Effector memory CD8-positive, alpha-beta T cell (primary cell): ENCODE measurements at regions not wholly inside any gene's neighbourhood (a gene's known extent, or its start where the extent isn't known, plus 50 kb on each side); places are given as distances from the start of the nearest gene placed in this dataset.
A peak's percentile ranks its signal among the peaks of the same experiment; 100 is the strongest.
"Not testable (repeated sequence)": the region's sequence is repeated elsewhere in the genome, so short reads cannot be mapped to it uniquely, and the experiment has no call there.

Experiments used
- ATAC-seq: fragments of 150-1000 bp; cut with Tn5 transposase; replicated peaks from 2 replicates; pipeline ENCODE4 v1.10.0; 2021; ENCODE audit warnings: mild to moderate bottlenecking, moderate library complexity
- DNase-seq, 3 experiments: peaks; one replicate each; pipeline ENCODE4 v3.0.0; 2021
- H3K27ac Mint-ChIP-seq, 2 donors: one replicate each; pipeline ENCODE4 v1.8.0; 2022; ENCODE audit warnings: mild to moderate bottlenecking in 2 of 2, mixed read lengths in 2 of 2, moderate library complexity in 2 of 2
- H3K27me3 Mint-ChIP-seq, 2 donors: one replicate each; pipeline ENCODE4 v1.8.0; 2022; ENCODE audit warnings: mixed read lengths in 2 of 2
- H3K36me3 Mint-ChIP-seq: one replicate; pipeline ENCODE4 v1.8.0; 2022; ENCODE audit warnings: mild to moderate bottlenecking, moderate library complexity, mixed read lengths; ENCODE audit not compliant: insufficient read depth
- H3K4me1 Mint-ChIP-seq, 2 donors: one replicate each; pipeline ENCODE4 v1.8.0; 2022; ENCODE audit warnings: low read depth in 2 of 2, mixed read lengths in 2 of 2
- H3K4me3 Mint-ChIP-seq, 2 donors: one replicate each; pipeline ENCODE4 v1.8.0; 2022; ENCODE audit warnings: mild to moderate bottlenecking in 2 of 2, mixed read lengths in 2 of 2, moderate library complexity in 2 of 2
- H3K9me3 Mint-ChIP-seq, 2 donors: one replicate each; pipeline ENCODE4 v1.8.0; 2022; ENCODE audit warnings: mixed read lengths in 2 of 2

GRCh38 chr3:87132801-87133200 lies 94.3 kb upstream of the CHMP2B start:
- no peaks in the 10 kb centered on the region for H3K27me3 Mint-ChIP-seq
- no peak for ATAC-seq

GRCh38 chr3:87128006-87128405 lies 99.1 kb upstream of the CHMP2B start:
- Mint-ChIP-seq H3K4me1 (no peaks in the 10 kb centered on the region), H3K27ac (no peak overlapping the region), H3K36me3 (no peaks in the 10 kb centered on the region), H3K9me3 (no peaks in the 10 kb centered on the region), H3K27me3 (no peaks in the 10 kb centered on the region), H3K4me3 (no peak overlapping the region)
- DNase-seq (no peak), ATAC-seq (no peak)

More at GRCh38 chr3:87132801-87133200, 94.3 kb upstream of the CHMP2B start:
- no peaks in the 10 kb centered on the region for H3K4me1 Mint-ChIP-seq
- H3K27ac Mint-ChIP-seq: no peak overlapping the region
- H3K36me3 Mint-ChIP-seq: no peaks in the 10 kb centered on the region
- H3K4me3 Mint-ChIP-seq: no peak overlapping the region
- H3K9me3 Mint-ChIP-seq: peaks cover 0 to 2% of the 10 kb centered on the region in 2 donors
- no peak for DNase-seq

DNA sequence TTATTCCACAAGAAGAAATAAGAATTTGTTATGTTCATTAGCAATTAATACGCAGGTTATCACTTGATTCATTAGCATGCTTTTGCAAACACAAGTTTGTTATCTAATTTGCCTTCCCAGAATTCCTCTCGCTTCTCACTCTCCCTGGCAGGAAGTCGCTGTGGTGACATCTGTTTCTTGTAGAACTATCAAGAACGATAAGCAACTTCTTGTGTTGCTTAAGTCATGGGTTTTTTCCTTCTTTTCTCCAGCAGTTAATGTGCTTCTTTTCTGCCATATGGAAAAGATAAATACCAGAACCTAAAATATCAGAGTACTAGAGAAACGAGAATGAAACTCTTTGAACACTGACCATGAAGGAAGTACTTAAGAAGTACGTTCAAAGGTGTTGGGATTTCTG lies 99.8 kb upstream of the CHMP2B start:
- ATAC-seq: no peak
- Mint-ChIP-seq H3K36me3 (no peaks in the 10 kb centered on the region), H3K9me3 (no peaks in the 10 kb centered on the region), H3K4me1 (no peaks in the 10 kb centered on the region), H3K27me3 (no peaks in the 10 kb centered on the region), H3K27ac (no peak overlapping the region), H3K4me3 (no peak overlapping the region)
- DNase-seq: no peak

DNA sequence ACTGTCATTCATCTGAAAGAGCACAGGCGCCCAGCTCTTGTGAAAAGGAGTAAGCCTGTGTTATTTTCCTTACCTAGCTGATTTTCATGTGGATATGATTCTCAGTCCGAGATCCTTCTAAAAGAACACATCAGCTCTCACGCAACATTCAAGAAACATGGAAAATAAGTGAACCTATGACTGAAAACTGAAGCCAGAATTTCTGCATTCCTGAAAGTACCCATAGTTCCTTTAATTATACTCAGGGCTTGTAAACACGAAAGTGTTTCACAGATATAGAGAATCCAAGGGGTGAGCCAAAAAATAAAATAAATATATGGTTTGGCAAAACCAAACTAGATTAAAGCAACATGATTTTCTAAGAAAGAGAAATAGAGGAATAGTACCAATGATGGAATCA lies 100.8 kb upstream of the CHMP2B start:
- Mint-ChIP-seq H3K36me3 (no peaks in the 10 kb centered on the region), H3K4me3 (no peak overlapping the region), H3K4me1 (no peaks in the 10 kb centered on the region), H3K9me3 (no peaks in the 10 kb centered on the region), H3K27ac (no peak overlapping the region), H3K27me3 (no peaks in the 10 kb centered on the region)
- DNase-seq (no peak), ATAC-seq (no peak)

DNA sequence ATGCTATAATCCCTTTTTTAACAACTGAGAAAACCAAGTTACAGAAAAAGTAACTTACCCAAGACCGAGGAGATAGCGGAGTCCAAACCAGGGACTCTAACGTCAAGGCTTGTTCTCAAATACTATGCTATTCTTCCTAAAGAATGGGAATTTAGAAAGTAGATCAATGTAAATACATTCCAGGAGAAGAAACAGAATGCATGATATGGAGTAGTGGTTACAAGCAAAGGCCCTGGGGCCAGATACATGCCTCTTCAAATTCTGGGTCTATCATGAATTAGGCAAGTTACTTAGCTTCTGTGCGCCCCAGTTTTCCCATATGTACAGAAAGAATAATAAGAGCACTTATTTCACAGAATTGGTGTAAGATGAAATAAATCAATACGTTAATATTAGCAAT lies 102.0 kb upstream of the CHMP2B start:
- Mint-ChIP-seq H3K4me1 (no peaks in the 10 kb centered on the region), H3K36me3 (no peaks in the 10 kb centered on the region), H3K27me3 (no peaks in the 10 kb centered on the region), H3K27ac (no peak overlapping the region), H3K4me3 (no peak overlapping the region), H3K9me3 (no peaks in the 10 kb centered on the region)
- ATAC-seq (no peak), DNase-seq (no peak)

DNA sequence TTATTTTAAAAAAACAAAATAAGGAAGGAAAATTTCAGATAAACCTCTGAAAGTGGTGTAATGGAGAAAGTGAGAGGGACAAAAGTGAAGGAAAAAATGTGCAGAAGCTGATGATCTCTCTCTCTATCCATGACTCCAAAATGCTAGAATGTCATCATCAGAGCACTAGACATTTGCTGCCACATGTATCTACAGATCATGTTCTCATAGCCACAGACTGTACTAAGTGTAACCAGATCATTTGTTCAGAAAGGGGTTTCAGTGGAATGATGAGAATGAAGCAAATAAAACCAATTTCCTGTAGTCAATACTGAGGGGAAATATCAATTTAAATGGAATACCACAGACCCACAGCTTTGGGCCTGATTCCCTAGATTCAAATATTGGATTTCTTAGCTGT lies 104.3 kb upstream of the CHMP2B start:
- H3K36me3 Mint-ChIP-seq: no peaks in the 10 kb centered on the region
- no peak overlapping the region for H3K27ac Mint-ChIP-seq
- H3K4me1 Mint-ChIP-seq: no peaks in the 10 kb centered on the region
- H3K27me3 Mint-ChIP-seq: no peaks in the 10 kb centered on the region
- ATAC-seq (no peak), DNase-seq (no peak)
- no peaks in the 10 kb centered on the region for H3K9me3 Mint-ChIP-seq
- no peak overlapping the region for H3K4me3 Mint-ChIP-seq

DNA sequence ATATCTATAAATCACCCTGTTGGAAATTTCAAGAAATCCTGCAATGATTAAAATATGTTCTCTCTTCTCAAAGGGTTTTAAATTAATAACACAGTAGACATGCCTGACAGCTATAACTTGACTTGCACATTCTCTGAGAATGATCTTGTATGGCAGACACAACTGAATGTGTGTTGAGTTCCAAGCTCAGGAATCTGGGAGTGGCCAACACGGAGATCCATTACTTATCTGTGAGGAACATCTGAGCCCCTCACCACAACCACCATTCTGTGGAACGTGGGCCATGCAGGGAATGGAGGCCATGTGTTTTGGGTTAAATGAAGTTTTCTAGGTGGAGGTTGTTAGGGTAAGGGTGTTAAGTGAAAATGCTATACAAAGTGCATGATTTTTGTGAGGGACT lies 105.3 kb upstream of the CHMP2B start:
- DNase-seq: no peak
- H3K4me3 Mint-ChIP-seq: no peak overlapping the region
- no peak for ATAC-seq
- no peaks in the 10 kb centered on the region for H3K9me3 Mint-ChIP-seq
- no peaks in the 10 kb centered on the region for H3K4me1 Mint-ChIP-seq
- no peak overlapping the region for H3K27ac Mint-ChIP-seq
- no peaks in the 10 kb centered on the region for H3K27me3 Mint-ChIP-seq
- no peaks in the 10 kb centered on the region for H3K36me3 Mint-ChIP-seq

- no peak for DNase-seq
- Mint-ChIP-seq H3K36me3 (no peaks in the 10 kb centered on the region), H3K9me3 (no peaks in the 10 kb centered on the region), H3K27me3 (no peaks in the 10 kb centered on the region), H3K4me3 (no peak overlapping the region), H3K4me1 (no peaks in the 10 kb centered on the region), H3K27ac (no peak overlapping the region)
- ATAC-seq: no peak
Observed at GRCh38 chr3:87120881-87121280, 106.2 kb upstream of the CHMP2B start.

DNA sequence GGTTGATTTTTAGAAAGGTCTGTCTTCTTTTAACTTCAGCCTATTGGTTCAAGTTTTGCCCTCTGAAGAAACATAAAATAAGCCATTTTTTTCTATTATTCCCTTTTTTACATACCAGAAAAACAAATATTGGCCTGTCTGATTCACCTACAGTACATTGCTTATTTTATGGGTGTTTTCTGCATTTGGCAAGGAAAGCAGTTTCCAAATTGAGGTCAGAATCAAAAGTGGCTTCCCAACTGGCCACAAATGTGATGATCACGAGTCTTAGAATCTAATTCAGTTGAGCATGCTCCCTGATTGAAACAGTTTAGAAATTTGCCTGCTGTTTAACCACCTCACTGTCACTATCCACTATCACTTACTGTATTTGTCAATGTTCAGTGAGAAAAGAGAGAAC lies 106.9 kb upstream of the CHMP2B start:
- Mint-ChIP-seq H3K27me3 (no peaks in the 10 kb centered on the region), H3K36me3 (no peaks in the 10 kb centered on the region), H3K4me3 (no peak overlapping the region), H3K4me1 (no peaks in the 10 kb centered on the region), H3K27ac (no peak overlapping the region), H3K9me3 (no peaks in the 10 kb centered on the region)
- DNase-seq: no peak
- ATAC-seq: no peak

DNA sequence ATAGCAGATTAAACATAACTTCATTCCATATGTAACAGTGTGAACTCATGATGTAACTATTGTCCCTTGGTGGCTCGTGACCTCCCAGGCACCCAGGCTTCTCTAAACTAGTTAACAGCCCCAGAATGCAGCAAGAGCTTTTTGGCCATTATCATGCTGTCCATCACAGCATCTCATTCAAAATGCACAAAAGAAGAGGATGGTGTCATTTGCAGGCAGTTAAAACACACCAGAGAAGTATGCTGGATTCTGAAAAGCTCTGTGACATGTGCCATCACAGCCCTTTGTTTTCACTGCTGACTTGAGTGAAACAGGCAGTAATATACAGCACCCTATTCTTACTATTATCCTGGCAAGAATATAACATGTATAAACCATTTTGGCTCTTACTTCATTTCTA lies 117.6 kb upstream of the CHMP2B start:
- no peak overlapping the region for H3K4me3 Mint-ChIP-seq
- ATAC-seq: no peak
- peaks cover 0 to 5% of the 10 kb centered on the region in 2 donors for H3K9me3 Mint-ChIP-seq
- no peaks in the 10 kb centered on the region for H3K4me1 Mint-ChIP-seq
- no peak for DNase-seq
- no peaks in the 10 kb centered on the region for H3K36me3 Mint-ChIP-seq
- no peaks in the 10 kb centered on the region for H3K27me3 Mint-ChIP-seq
- no peak overlapping the region for H3K27ac Mint-ChIP-seq

- ATAC-seq (no peak), DNase-seq (no peak)
- H3K36me3 Mint-ChIP-seq: no peaks in the 10 kb centered on the region
- H3K27ac Mint-ChIP-seq: no peak overlapping the region
- H3K27me3 Mint-ChIP-seq: no peaks in the 10 kb centered on the region
- H3K4me3 Mint-ChIP-seq: no peak overlapping the region
- no peaks in the 10 kb centered on the region for H3K4me1 Mint-ChIP-seq
- H3K9me3 Mint-ChIP-seq: peaks cover 2 to 3% of the 10 kb centered on the region in 2 donors
Observed at GRCh38 chr3:87101861-87102625, 111.1 kb upstream of the VGLL3 start.

DNA sequence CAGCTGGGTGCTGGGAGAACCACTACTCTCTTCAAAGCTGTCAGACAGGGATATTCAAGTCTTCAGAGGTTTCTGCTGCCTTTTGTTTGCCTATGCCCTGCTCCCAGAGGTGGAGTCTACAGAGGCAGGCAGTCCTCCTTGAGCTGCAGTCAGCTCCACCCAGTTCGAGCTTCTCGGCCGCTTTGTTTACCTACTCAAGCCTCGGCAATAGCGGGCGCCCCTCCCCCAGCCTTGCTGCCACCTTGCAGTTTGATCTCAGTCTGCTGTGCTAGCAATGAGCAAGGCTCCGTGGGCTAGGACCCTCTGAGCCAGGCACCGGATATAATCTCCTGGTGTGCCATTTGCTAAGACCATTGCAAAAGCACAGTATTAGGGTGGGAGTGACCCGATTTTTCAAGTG lies 106.8 kb upstream of the VGLL3 start:
- not testable (repeated sequence) for H3K36me3 Mint-ChIP-seq, DNase-seq, H3K27me3 Mint-ChIP-seq, H3K27ac Mint-ChIP-seq, H3K4me1 Mint-ChIP-seq, H3K4me3 Mint-ChIP-seq, ATAC-seq
- peaks cover 6 to 15% of the 10 kb centered on the region in 2 donors for H3K9me3 Mint-ChIP-seq

GRCh38 chr3:87090631-87091030 lies 99.7 kb upstream of the VGLL3 start:
- no peak overlapping the region for H3K4me3 Mint-ChIP-seq
- H3K4me1 Mint-ChIP-seq: peaks cover 0 to 5% of the 10 kb centered on the region in 2 donors
- DNase-seq (no peak), ATAC-seq (no peak)
- H3K27ac Mint-ChIP-seq: no peak overlapping the region
- peaks cover 0 to 9% of the 10 kb centered on the region in 2 donors for H3K27me3 Mint-ChIP-seq
- H3K9me3 Mint-ChIP-seq: peaks cover 6 to 8% of the 10 kb centered on the region in 2 donors
- no peaks in the 10 kb centered on the region for H3K36me3 Mint-ChIP-seq

DNA sequence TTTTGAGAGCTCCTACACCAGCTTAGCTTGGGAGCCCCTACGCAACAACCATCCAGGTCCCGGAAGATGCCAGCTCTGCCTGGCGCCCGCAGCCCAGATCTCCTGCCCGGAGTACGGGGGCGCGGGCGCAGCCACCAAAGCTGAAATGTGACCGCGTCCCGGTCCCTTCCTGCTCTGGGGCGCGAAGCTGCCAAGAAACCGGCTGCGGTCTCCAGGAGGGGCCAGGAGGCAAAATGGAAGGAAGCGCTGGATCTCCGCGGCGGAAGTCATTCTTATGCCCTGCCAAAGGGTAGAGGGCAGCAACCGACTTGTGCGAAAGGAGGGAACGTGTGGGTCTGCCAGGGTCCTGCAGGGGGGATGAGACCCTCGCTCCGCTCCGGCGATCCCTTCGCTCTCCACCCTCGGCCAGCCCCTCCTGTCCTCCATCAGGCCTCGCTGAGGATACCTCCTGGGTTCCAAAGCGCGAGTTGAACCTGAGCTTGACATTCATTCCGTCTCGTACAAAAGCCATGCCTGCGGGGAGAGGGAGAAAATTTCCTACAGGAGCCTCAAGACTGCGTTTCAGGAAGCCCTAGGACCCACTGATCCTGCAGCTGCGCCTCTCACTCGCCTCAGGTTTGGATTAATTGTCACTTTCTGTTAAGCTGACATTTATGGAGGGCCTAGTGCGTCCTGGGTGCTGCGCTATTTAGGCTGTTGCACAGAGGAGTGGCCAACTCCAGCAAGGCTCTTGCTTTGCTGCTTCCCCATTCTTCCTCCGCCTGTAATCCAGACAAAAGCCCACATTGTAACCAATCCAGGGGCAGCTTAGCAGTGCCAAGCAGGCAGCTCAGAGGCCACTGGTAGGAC lies 98.3 kb upstream of the VGLL3 start:
- ATAC-seq (no peak), DNase-seq (no peak)
- H3K4me1 Mint-ChIP-seq: peaks cover 0 to 5% of the 10 kb centered on the region in 2 donors

More for the DNA sequence above, 98.3 kb upstream of the VGLL3 start:
- H3K9me3 Mint-ChIP-seq: peaks cover 0 to 2% of the 10 kb centered on the region in 2 donors
- no peaks in the 10 kb centered on the region for H3K36me3 Mint-ChIP-seq
- H3K27me3 Mint-ChIP-seq: peaks cover 0 to 9% of the 10 kb centered on the region in 2 donors
- peak overlapping the region; percentile 29 to 51 for H3K4me3 Mint-ChIP-seq
- H3K27ac Mint-ChIP-seq: no peak overlapping the region
